Vagina (tissue), 2 donors: ENCODE measurements at regions not wholly inside any gene's neighbourhood (a gene's known extent, or its start where the extent isn't known, plus 50 kb on each side); places are given as distances from the start of the nearest gene placed in this dataset.
"Not testable (repeated sequence)": the region's sequence is repeated elsewhere in the genome, so short reads cannot be mapped to it uniquely, and the experiment has no call there.

Source experiments
- DNase-seq, 2 donors: peaks; one replicate each; pipeline ENCODE4 v3.0.0-alpha.2; 2017; ENCODE audit errors: extremely low spot score in 2 of 2
- H3K27ac ChIP-seq: fragments of 200-600 bp; sonication (generic); one replicate; pipeline ENCODE4 v1.5.1; 2019
- H3K27me3 ChIP-seq: fragments of 200-600 bp; sonication (generic); one replicate; pipeline ENCODE4 v1.5.1; 2019
- H3K36me3 ChIP-seq, 2 donors: fragments of 200-600 bp; sonication (generic); one replicate each; pipeline ENCODE4 v1.5.1; 2017 to 2019
- H3K4me1 ChIP-seq: fragments of 200-600 bp; sonication (generic); one replicate; pipeline ENCODE4 v1.5.1; 2019
- H3K4me3 ChIP-seq, 2 donors: fragments of 200-600 bp; sonication (generic); 1 replicate in 1 of 2; 2 replicates in 1 of 2; pipeline ENCODE4 v1.5.1; 2016 to 2019
- H3K9me3 ChIP-seq: fragments of 200-600 bp; sonication (generic); one replicate; pipeline ENCODE4 v1.5.1; 2019
- POLR2A ChIP-seq, 2 donors: fragments of 450-650 bp; IDR thresholded peaks; one replicate each; pipeline ENCODE4 v1.6.1; 2017; ENCODE audit warnings: antibody characterized with exemption in 2 of 2, mild to moderate bottlenecking in 2 of 2, moderate library complexity in 2 of 2
- POLR2AphosphoS5 ChIP-seq, 2 donors: sonication (generic); formaldehyde crosslinking; IDR thresholded peaks; one replicate each; pipeline ENCODE4 v1.9.0; 2017; ENCODE audit warnings: antibody characterized with exemption in 2 of 2, mild to moderate bottlenecking in 2 of 2, low read depth in 1 of 2; ENCODE audit not compliant: insufficient read depth in 1 of 2
- intact Hi-C: fragments of 100-400 bp; cut with DNase I; formaldehyde crosslinking; loops from one replicate; pipeline ENCODE4 v1.15.1; 2023
- TF ChIP-seq, protein P1 (sequence below), 3 experiments: fragments of 450-650 bp in 2 of 3; fragments of 200-600 bp in 1 of 3; sonication (generic) in 1 of 3; IDR thresholded peaks; one replicate each; pipeline ENCODE4 v1.5.1; 2017 to 2019; ENCODE audit warnings: antibody characterized with exemption in 3 of 3, mild to moderate bottlenecking in 2 of 3, moderate library complexity in 2 of 3

DNA sequence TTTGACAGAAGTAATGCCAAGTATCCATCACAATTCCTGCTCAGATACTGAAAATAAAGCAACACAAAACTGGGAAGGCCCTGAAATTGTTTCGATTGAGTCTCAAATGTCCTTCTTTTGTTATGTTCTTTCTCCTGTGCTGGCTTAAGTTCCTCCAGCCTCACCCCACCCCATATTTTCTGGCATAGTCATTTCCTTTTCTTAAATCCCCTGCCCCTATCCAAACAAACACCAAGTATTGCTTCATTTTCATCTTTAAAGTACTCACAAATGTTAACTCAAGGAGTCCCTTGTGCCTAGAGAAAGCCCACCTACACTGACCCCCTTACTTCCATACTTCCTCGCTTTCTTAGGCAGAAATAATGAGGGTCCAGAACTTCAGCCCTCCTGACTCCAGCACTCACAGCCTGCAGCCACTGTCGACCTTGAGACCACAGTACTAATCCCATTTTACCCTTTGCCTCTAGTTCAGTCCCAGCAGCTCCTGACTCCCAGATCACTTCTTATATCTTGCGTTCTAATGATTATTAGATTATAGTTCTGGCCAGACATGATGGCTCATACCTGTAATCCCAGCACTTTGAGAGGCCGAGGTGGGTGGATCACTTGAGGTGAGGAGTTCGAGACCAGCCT lies 73.2 kb upstream of the ST8SIA6 start:
- DNase-seq, result no peak
- Histone ChIP-seq H3K4me1 (no peaks in the 10 kb centered on the region), H3K9me3 (no peaks in the 10 kb centered on the region), H3K27me3 (no peaks in the 10 kb centered on the region), H3K4me3 (no peak overlapping the region), H3K36me3 (no peaks in the 10 kb centered on the region), H3K27ac (no peak overlapping the region)
- TF ChIP-seq, protein P1, sequence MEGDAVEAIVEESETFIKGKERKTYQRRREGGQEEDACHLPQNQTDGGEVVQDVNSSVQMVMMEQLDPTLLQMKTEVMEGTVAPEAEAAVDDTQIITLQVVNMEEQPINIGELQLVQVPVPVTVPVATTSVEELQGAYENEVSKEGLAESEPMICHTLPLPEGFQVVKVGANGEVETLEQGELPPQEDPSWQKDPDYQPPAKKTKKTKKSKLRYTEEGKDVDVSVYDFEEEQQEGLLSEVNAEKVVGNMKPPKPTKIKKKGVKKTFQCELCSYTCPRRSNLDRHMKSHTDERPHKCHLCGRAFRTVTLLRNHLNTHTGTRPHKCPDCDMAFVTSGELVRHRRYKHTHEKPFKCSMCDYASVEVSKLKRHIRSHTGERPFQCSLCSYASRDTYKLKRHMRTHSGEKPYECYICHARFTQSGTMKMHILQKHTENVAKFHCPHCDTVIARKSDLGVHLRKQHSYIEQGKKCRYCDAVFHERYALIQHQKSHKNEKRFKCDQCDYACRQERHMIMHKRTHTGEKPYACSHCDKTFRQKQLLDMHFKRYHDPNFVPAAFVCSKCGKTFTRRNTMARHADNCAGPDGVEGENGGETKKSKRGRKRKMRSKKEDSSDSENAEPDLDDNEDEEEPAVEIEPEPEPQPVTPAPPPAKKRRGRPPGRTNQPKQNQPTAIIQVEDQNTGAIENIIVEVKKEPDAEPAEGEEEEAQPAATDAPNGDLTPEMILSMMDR (IDR thresholded peaks at IDR 0.05), result no peak
- TF ChIP-seq POLR2A (IDR thresholded peaks at IDR 0.05) (no peak), POLR2AphosphoS5 (IDR thresholded peaks at IDR 0.05; ENCODE audit: insufficient read depth in 1 of 2, low read depth in 1 of 2) (no peak)
- intact Hi-C loops, result no loop called here

GRCh38 chr10:17526571-17526970 lies 72.2 kb upstream of the ST8SIA6 start:
- H3K27me3 ChIP-seq, H3K9me3 ChIP-seq, H3K27ac ChIP-seq, intact Hi-C loops, H3K4me1 ChIP-seq, DNase-seq, H3K36me3 ChIP-seq, H3K4me3 ChIP-seq: not testable (repeated sequence)

GRCh38 chr10:17523917-17524316 lies 69.5 kb upstream of the ST8SIA6 start:
- Histone ChIP-seq H3K27ac (no peak overlapping the region), H3K4me3 (no peak overlapping the region), H3K36me3 (no peaks in the 10 kb centered on the region), H3K9me3 (no peaks in the 10 kb centered on the region), H3K27me3 (no peaks in the 10 kb centered on the region), H3K4me1 (no peaks in the 10 kb centered on the region)
- intact Hi-C loops, result no loop called here
- DNase-seq, result no peak
- TF ChIP-seq POLR2AphosphoS5 (IDR thresholded peaks at IDR 0.05; ENCODE audit: insufficient read depth in 1 of 2, low read depth in 1 of 2) (no peak), POLR2A (IDR thresholded peaks at IDR 0.05) (no peak)

DNA sequence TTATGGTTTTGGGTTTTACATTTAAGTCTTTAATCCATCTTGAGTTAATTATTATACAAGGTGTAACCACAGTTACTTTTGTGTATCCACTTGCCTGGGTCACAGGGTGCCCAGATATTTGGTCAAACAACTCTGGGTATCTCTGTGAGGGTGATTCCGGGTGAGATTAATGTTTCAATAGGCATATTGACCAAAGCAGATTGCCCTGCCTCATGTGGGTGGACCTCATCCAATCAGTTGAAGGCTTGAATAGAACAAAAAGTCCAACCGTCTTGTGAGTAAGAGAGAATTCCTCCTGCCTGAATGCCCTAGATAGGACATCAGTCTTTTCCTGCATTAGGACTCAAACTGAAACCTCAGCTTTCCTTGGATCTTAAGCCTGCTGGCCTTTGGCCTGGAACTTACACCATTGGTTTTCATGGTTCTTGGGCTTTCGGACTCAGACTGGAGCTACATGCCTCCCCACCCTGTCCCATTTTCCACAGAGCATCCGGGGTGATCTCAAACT lies 68.9 kb upstream of the ST8SIA6 start:
- TF ChIP-seq POLR2A (IDR thresholded peaks at IDR 0.05) (no peak), POLR2AphosphoS5 (IDR thresholded peaks at IDR 0.05; ENCODE audit: insufficient read depth in 1 of 2, low read depth in 1 of 2) (no peak)
- TF ChIP-seq, protein P1 (IDR thresholded peaks at IDR 0.05), result no peak
- H3K27me3 ChIP-seq, result no peaks in the 10 kb centered on the region

DNA sequence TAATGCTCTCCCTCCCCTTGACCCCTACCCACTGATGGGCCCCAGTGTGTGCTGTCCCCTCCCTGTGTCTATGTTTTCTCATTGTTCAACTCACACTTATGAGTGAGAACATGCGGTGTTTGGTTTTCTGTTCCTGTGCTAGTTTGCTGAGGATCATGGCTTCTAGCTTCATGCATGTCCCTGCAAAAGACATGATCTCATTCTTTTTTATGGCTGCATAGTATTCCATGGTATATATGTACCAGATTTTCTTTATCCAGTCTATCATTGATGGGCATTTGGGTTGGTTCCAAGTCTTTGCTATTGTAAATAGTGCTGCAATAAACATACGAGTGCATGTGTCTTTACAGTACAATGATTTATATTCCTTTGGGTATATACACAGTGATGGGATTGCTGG lies 67.9 kb upstream of the ST8SIA6 start:
- DNase-seq, H3K27me3 ChIP-seq, H3K36me3 ChIP-seq, H3K27ac ChIP-seq, intact Hi-C loops, H3K9me3 ChIP-seq, H3K4me1 ChIP-seq, H3K4me3 ChIP-seq: not testable (repeated sequence)

More for the DNA sequence above, 68.9 kb upstream of the ST8SIA6 start:
- DNase-seq, result no peak
- H3K36me3 ChIP-seq, result no peaks in the 10 kb centered on the region
- intact Hi-C loops, result no loop called here
- no peaks in the 10 kb centered on the region for H3K9me3 ChIP-seq
- no peak overlapping the region for H3K4me3 ChIP-seq
- H3K4me1 ChIP-seq, result no peaks in the 10 kb centered on the region
- H3K27ac ChIP-seq, result no peak overlapping the region

GRCh38 chr10:17519457-17519856 lies 65.1 kb upstream of the ST8SIA6 start:
- DNase-seq, result no peak
- TF ChIP-seq POLR2A (IDR thresholded peaks at IDR 0.05) (no peak), POLR2AphosphoS5 (IDR thresholded peaks at IDR 0.05; ENCODE audit: insufficient read depth in 1 of 2, low read depth in 1 of 2) (no peak)
- TF ChIP-seq, protein P1 (IDR thresholded peaks at IDR 0.05), result no peak
- intact Hi-C loops, result no loop called here
- H3K9me3 ChIP-seq, result no peaks in the 10 kb centered on the region
- no peaks in the 10 kb centered on the region for H3K4me1 ChIP-seq
- no peaks in the 10 kb centered on the region for H3K27me3 ChIP-seq
- H3K4me3 ChIP-seq, result no peak overlapping the region
- no peak overlapping the region for H3K27ac ChIP-seq
- no peaks in the 10 kb centered on the region for H3K36me3 ChIP-seq
